Inferior parietal cortex (tissue), 1 donor: ENCODE measurements at regions not wholly inside any gene's neighbourhood (a gene's known extent, or its start where the extent isn't known, plus 50 kb on each side); places are given as distances from the start of the nearest gene placed in this dataset.

Experiments
- DNase-seq: peaks from one replicate; pipeline ENCODE4 v3.0.0-alpha.2; 2016; ENCODE audit errors: extremely low spot score

DNA sequence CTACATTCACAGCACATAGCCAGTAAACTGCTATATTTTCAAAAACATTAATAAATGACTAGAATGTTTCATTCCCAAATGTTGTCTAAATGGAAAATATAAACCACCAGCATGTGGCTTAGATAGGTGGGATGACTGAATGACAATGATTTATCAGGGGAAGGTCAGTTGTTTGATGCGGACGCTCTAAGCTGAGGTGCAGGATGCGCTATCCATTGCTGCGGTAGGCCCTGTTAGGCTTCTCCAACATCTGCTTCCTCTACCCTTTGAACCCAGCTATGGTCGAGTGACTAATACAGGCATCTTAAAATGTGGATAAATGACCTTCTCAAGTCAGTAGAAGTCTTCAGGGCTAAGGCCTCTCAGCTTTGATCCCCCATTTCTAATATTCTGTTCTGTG lies 584.2 kb downstream of the CMPK2 start:
- no peak for DNase-seq

GRCh38 chr2:6283259-6283658 lies 582.4 kb downstream of the CMPK2 start:
- no peak for DNase-seq

DNA sequence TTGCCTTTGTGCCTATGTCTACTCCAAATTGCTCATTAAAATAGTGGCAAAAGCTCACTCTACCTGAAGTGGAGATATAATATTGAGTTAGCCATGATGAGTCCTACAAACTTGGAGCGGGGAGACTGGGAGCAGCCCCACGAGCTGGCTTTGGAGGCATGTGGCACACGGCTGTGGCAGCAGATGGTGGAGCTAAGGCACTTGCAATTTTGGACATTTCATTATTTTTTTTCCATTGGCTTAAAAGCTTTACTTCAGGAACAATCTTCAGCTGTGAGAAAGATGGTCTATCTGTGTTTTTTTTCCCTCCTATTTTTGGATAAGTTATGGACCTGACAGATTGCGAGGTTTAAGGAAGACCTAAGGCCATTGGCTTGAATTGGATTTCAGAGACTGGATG lies 578.3 kb downstream of the CMPK2 start:
- DNase-seq: no peak

DNA sequence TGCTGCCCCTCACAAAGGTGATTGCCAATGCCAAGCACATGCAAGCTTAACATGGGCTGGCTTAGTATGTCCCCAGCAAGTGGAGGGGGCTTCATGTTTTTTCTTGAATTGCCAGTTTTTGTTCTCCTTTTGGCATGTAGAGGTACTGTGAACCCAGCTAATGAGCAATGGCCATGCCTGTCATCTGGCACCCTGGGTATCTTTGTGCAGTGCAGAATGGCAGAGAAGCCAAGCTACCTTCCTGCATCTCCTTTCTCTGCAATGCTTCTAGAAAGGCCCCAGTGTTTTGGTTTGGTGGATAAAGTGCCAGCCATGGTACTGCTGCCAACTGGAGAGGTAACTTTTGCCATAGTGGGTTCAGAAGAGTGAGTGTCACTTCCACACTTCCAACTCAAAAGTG lies 576.9 kb downstream of the CMPK2 start:
- DNase-seq: no peak

DNA sequence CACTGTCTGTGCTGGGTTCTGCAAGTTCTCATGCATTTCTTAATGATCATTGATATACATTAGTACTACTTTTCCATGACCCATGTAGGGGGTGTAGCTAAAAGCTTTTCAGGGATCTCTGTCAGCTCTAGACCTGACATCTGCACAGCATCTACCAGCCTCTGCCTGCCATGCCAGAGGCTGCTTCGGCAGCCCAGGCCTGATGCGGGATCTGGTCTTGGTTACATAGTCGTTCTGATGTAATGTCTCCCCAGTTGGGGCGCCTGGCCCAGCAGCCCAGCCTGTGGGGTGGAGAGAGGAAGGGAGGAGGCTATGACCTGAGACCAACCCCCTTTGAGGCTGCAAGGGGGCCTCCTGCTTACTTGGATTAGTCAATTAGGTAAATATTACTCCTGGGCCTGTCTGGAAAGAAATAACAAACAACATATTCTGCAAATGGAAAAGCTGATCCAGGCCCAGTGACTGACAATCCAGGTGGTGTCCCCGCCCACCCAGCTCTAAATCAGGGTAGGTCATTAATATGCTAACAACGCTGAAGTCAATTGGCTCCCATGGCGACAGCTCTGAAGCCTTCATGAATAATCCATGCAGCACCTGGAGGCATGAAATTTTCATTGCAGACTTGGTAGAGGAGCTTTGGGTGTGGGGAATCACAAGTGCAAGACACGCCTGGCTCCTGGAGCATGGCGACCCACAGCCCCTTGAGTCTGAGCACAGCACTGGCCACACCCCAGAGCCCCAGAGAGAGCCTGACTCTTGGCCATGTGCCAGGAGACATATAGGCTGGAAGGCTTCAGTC lies 575.3 kb downstream of the CMPK2 start:
- DNase-seq: no peak

DNA sequence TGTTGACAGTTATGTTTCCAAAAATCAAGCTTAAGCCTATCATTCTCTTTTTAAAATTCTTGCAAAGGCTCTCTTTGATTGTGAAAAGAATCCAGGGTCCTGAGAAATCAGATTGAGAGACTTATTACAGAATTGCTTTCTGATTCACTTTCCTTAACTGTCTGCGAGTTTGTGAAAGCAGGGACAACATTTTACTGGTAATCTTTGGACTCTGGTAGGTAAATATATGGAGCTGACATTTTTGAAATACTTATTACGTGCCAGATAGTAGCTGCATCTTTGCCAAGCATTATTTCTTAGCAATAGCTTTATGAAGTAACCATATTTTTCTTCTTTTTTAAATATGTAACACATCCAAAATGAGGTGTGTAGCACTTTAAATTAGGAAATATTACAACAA lies 570.9 kb downstream of the CMPK2 start:
- DNase-seq: no peak

- no peak for DNase-seq
Observed at GRCh38 chr2:6297238-6297637, 568.5 kb downstream of the CMPK2 start.

DNA sequence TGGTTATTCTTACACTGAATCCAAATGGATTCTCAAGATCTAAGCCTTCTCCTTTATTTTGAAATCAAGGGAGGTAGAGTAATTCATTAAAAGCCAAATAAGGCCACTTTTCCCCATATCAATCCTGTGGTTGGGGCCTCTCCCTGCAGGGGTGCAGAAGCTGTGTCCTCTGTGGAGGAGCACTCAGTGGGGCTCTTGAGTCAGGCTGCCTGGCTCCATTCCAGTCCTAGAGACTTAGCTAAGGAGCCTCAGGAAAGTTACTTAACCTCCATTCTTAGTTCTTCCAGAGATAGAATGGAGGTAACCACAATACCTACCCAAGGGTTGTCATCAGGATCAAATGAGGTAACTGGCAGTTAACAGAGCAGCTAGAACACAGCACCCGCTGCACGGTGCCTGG lies 564.3 kb downstream of the CMPK2 start:
- no peak for DNase-seq

GRCh38 chr2:6308986-6309385 lies 556.7 kb downstream of the CMPK2 start:
- no peak for DNase-seq

DNA sequence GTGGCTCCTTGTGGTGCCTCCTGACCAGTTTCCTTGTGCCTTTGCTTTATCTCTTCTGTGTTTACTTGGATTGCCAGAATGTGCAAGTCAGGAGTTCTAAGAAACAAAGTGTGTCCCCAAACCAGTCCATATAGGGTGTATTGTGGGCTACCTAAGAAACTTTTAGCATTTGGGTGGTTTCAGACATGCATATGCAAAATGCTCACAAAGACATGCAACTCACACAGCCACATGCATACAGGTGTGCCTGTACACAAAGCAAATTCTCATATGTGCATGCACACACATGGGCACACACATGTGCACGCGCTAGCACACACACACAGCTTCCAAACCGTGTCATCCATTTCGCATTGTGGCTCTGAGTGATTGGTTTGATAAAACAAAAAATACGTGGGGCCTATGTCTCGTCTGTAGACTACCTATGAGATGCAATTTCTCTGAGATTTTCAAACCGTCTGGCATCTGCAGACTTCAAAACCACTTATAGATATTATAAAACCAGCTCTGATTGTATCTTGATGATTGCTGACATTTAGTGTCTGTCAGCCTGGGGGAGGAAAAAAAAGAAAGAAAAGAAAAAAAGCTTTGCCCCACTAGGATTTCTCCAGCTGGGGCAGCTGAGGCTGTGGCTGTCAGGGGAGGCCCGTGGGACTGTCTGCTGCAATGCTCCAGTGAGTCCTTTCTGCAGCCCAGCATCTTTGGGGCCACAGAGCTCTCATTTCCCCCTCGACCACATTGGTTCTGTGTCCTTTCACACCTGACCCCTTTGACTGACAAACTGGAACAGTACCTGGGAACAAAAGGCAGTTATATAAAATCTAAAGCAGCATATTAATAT lies 556.1 kb downstream of the CMPK2 start:
- no peak for DNase-seq

DNA sequence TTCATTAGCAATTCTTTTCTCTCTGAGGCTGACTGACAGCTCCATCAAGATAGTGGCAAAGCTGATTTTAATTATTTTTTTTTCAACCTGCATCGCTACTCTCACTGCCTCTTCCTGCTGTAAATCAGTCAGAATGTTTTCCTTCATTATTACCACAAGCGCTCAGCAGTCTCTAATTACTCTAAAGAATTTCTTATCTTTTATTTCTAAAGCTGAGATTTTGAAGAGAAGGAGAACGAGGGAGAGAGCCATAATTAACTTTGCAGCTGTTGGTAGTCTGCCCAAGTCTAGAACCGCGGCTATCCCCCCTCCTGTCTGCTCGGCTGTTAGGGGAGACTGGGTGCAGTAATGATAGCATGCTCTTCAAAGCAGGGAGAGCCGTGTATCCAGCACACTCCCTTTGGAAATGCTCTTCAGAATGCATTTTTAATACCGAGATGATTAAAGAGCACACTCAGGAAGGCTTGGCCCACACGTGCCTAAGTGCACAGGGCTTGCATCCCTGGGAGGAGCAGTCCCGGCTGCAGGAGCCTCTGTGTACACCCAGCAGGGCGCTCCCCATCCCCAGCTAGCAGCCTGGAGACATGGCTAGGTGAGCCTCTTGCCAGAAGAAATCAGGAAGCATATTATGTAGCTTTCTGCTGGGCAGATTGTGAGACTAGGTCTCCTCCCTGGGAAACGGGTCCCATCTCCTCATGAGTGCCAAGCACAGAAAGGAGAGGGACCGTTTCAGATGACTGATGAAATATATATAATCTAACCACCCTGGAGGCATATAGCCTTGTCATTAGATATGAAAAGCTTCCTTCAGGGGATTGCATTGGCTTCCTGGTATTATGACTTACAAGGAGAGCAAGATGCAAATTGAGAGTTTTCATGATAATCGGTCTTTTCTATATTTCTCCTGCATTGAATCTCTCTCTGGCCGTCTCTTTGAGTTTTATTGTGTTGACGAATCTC lies 555.2 kb downstream of the CMPK2 start:
- DNase-seq: no peak

- DNase-seq: no peak
Observed at GRCh38 chr2:6312367-6312766, 553.3 kb downstream of the CMPK2 start.

DNA sequence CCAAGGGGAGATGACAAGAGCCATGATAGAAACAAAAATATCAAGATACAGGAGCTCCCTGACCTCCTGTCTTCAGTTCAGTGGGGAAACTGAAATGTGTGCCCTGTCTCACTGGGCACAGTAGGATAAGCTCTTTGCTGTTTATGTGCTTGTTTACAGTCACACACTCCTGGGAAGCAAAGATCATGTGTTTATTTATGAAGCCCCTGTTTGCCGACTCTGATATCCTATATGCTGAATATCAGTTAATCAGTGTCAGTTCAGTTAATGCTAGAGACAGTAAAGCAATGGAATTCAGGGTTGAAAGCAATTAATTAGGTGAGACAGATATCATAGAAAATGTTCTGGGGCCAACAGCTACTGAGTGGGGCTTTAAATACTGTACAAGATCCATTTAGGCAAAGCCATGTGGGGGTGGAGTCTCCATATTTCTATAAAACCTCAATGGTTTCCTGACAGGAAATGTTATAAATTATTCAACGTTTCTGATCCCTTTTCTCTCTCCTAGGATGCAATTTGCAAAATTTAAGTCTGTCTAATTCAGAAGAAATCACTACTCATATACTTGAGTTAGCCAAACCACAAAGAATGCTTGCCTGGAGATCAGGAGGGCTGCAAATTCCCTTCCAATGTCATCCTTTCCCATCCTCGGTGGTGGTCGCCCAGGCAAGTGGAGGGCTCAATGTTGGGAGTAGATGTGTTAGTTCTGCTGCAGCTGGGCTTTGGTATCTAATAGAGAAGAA lies 551.3 kb downstream of the CMPK2 start:
- no peak for DNase-seq

GRCh38 chr2:6325616-6326015 lies 540.1 kb downstream of the CMPK2 start:
- DNase-seq: no peak

GRCh38 chr2:6326958-6327357 lies 538.7 kb downstream of the CMPK2 start:
- no peak for DNase-seq

DNA sequence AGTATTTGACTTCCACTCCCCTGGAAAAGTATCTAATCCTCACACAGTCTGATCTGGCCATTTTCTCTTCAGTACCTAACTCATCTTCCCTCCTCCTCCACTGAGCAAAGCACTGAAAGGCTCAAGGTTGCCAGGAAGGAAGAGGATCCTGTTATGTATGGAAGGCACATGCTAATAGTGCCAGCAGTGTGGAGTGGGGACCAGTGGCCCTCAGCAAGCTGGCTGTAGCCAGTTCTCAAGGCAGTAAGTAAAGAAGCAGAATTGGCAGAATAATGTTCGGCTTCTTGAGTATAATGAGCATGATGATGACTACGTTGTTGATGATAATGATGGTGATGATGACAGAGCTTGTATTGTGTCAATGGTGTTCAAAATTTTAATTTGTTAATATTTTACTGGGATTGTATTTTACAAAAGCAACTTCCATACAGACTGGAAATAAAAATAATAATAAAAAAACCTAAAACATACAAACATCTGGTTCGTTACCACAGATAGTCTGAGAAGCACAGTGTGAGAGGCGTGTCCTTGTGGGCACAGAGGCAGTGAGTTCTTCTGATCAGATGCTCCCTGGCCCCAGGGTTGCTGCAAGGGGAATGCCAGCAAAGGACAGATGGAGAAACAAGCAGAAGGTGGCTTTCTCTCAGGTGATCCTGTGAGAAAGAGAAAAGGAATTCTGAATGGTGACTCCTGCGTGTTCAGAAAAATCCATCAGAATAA lies 528.8 kb downstream of the CMPK2 start:
- no peak for DNase-seq

DNA sequence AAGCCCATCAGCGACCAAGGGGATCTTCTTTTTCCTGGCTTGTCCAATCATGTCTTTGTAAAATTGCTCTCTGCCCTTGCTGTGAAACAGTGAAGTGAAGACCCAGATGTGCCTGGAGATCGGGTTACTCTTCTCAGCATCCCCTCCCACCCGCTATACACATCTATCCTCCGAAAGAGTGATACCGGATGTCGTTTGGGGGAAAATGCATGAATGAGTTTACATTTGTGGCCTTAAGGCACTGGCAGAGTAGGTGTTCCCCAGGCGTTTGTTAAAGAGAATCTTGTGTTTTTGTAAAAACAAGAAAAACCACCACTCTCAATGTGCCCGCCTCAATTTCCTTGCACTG lies 528.3 kb downstream of the CMPK2 start:
- no peak for DNase-seq

DNA sequence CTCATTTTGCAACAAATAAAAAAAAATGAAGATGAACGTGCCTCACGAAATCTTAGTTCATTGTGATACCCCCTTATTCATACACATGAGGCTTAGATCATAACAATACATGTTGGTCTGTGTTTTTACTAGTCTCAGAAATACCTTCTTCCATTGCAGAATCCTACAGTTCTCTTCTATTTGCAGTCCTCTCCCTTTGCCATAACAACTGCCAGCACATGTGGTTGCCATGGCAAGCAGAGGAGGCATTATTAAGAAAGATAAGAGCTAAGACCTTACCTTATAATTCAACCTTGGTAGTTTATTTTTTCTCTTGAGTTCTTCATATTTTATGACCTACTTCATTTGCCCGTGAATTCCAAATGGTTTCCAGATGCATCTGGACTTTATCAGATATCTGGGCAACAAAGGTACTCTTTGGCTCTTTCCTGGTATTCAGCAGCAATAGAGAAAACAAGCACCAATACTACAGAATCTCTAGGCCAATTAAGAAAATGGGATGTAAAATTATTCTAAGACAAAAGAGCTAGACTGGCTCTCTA lies 524.0 kb downstream of the CMPK2 start:
- no peak for DNase-seq

GRCh38 chr2:6342273-6342920 lies 523.3 kb downstream of the CMPK2 start:
- DNase-seq: no peak

DNA sequence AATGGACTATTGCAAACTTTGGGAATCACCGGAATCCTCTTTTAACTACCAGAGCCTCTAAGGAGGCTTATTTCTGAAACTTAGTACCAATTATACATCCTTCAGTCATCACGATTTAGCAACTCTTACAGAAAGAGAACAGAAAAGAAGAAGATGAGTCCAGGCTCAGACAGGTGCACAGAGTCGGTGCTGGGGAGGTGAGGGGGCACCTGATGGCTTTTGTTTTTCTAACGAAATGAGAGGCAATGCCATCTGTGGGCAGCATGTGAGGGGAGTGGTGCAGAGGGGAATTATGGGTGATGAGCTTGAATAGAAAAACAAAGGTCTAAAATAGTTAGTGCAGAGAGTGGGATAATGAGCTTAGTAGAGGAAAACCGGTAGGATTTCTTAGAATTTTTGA lies 522.6 kb downstream of the CMPK2 start:
- no peak for DNase-seq
